Neural crest cell (in vitro differentiated cells): ENCODE measurements at regions not wholly inside any gene's neighbourhood (a gene's known extent, or its start where the extent isn't known, plus 50 kb on each side); places are given as distances from the start of the nearest gene placed in this dataset.
"Not testable (repeated sequence)": the region's sequence is repeated elsewhere in the genome, so short reads cannot be mapped to it uniquely, and the experiment has no call there.

Source experiments
- DNase-seq: peaks from one replicate; pipeline ENCODE4 v3.0.0; 2021; ENCODE audit warnings: low read depth, mixed read lengths, low spot score
- H3K27ac Mint-ChIP-seq: one replicate; pipeline ENCODE4 v1.8.0; 2021; ENCODE audit warnings: mild to moderate bottlenecking, mixed read lengths; ENCODE audit not compliant: unreplicated experiment
- H3K27me3 Mint-ChIP-seq: 2 replicates; pipeline ENCODE4 v1.8.0; 2021; ENCODE audit warnings: low read depth, mild to moderate bottlenecking, mixed read lengths
- H3K36me3 Mint-ChIP-seq: 2 replicates; pipeline ENCODE4 v1.8.0; 2021; ENCODE audit warnings: low read depth, mild to moderate bottlenecking, mixed read lengths
- H3K4me1 Mint-ChIP-seq: 2 replicates; pipeline ENCODE4 v1.8.0; 2021; ENCODE audit warnings: mixed read lengths
- H3K4me3 Mint-ChIP-seq: one replicate; pipeline ENCODE4 v1.8.0; 2021; ENCODE audit warnings: mild to moderate bottlenecking, mixed read lengths
- H3K9me3 Mint-ChIP-seq: 2 replicates; pipeline ENCODE4 v1.8.0; 2021; ENCODE audit warnings: mixed read lengths
- CTCF ChIP-seq: fragments of 200-600 bp; sonication (generic); conservative IDR thresholded peaks from 2 replicates; pipeline ENCODE4 v1.5.0; 2021; ENCODE audit warnings: antibody characterized with exemption, mild to moderate bottlenecking

- H3K36me3 Mint-ChIP-seq: peaks cover 13% of the 10 kb centered on the region
Measured at GRCh38 chr14:105620178-105620864, 93.9 kb downstream of the TMEM121 start.

GRCh38 chr14:105620865-105621471, 94.6 kb downstream of the TMEM121 start:
- peaks cover 13% of the 10 kb centered on the region for H3K36me3 Mint-ChIP-seq

More at GRCh38 chr14:105620178-105620864, 93.9 kb downstream of the TMEM121 start:
- peaks cover 19% of the 10 kb centered on the region for H3K9me3 Mint-ChIP-seq
- not testable (repeated sequence) for DNase-seq, H3K4me1 Mint-ChIP-seq, H3K4me3 Mint-ChIP-seq, H3K27me3 Mint-ChIP-seq, H3K27ac Mint-ChIP-seq

GRCh38 chr14:105621479-105622328, 95.3 kb downstream of the TMEM121 start:
- not testable (repeated sequence) for DNase-seq, H3K4me3 Mint-ChIP-seq, H3K27ac Mint-ChIP-seq, H3K27me3 Mint-ChIP-seq, H3K4me1 Mint-ChIP-seq
- Mint-ChIP-seq H3K36me3 (peaks cover 13% of the 10 kb centered on the region), H3K9me3 (peaks cover 16% of the 10 kb centered on the region)

More at GRCh38 chr14:105620865-105621471, 94.6 kb downstream of the TMEM121 start:
- H3K4me3 Mint-ChIP-seq, DNase-seq, H3K4me1 Mint-ChIP-seq, H3K27me3 Mint-ChIP-seq, H3K27ac Mint-ChIP-seq: not testable (repeated sequence)
- peaks cover 16% of the 10 kb centered on the region for H3K9me3 Mint-ChIP-seq

GRCh38 chr14:105622329-105622955, 96.1 kb downstream of the TMEM121 start:
- Mint-ChIP-seq H3K4me1 (no peaks in the 10 kb centered on the region), H3K27me3 (no peaks in the 10 kb centered on the region), H3K9me3 (peaks cover 10% of the 10 kb centered on the region), H3K36me3 (peaks cover 7% of the 10 kb centered on the region), H3K4me3 (no peak overlapping the region), H3K27ac (no peak overlapping the region)
- TF ChIP-seq CTCF: no peak
- no peak for DNase-seq

- H3K4me1 Mint-ChIP-seq, H3K4me3 Mint-ChIP-seq, H3K9me3 Mint-ChIP-seq, H3K27ac Mint-ChIP-seq, H3K27me3 Mint-ChIP-seq, H3K36me3 Mint-ChIP-seq, DNase-seq: not testable (repeated sequence)
Measured at GRCh38 chr14:105623178-105623577, 96.8 kb downstream of the TMEM121 start.

- H3K36me3 Mint-ChIP-seq, H3K4me1 Mint-ChIP-seq, DNase-seq, H3K4me3 Mint-ChIP-seq, H3K27ac Mint-ChIP-seq, H3K9me3 Mint-ChIP-seq, H3K27me3 Mint-ChIP-seq: not testable (repeated sequence)
Measured at GRCh38 chr14:105624346-105624745, 98.0 kb downstream of the TMEM121 start.

- not testable (repeated sequence) for H3K9me3 Mint-ChIP-seq, H3K4me1 Mint-ChIP-seq, DNase-seq, H3K36me3 Mint-ChIP-seq, H3K27ac Mint-ChIP-seq, H3K27me3 Mint-ChIP-seq, H3K4me3 Mint-ChIP-seq
Measured at GRCh38 chr14:105624749-105625434, 98.5 kb downstream of the TMEM121 start.

- H3K4me1 Mint-ChIP-seq, H3K9me3 Mint-ChIP-seq, H3K4me3 Mint-ChIP-seq, H3K27me3 Mint-ChIP-seq, H3K27ac Mint-ChIP-seq, DNase-seq, H3K36me3 Mint-ChIP-seq: not testable (repeated sequence)
Measured at GRCh38 chr14:105625448-105625847, 99.1 kb downstream of the TMEM121 start.

GRCh38 chr14:105626111-105626510, 99.7 kb downstream of the TMEM121 start:
- H3K27ac Mint-ChIP-seq, H3K36me3 Mint-ChIP-seq, H3K9me3 Mint-ChIP-seq, H3K27me3 Mint-ChIP-seq, H3K4me1 Mint-ChIP-seq, H3K4me3 Mint-ChIP-seq, DNase-seq: not testable (repeated sequence)

GRCh38 chr14:105626651-105627050, 100.3 kb downstream of the TMEM121 start:
- not testable (repeated sequence) for H3K27me3 Mint-ChIP-seq, H3K4me3 Mint-ChIP-seq, DNase-seq, H3K27ac Mint-ChIP-seq, H3K9me3 Mint-ChIP-seq, H3K36me3 Mint-ChIP-seq, H3K4me1 Mint-ChIP-seq

GRCh38 chr14:105627287-105627686, 100.9 kb downstream of the TMEM121 start:
- not testable (repeated sequence) for H3K9me3 Mint-ChIP-seq, H3K36me3 Mint-ChIP-seq, DNase-seq, H3K4me1 Mint-ChIP-seq, H3K4me3 Mint-ChIP-seq, H3K27ac Mint-ChIP-seq, H3K27me3 Mint-ChIP-seq
